ENCODE measurements at regions not wholly inside any gene's neighbourhood (a gene's known extent, or its start where the extent isn't known, plus 50 kb on each side); places are given as distances from the start of the nearest gene placed in this dataset.
A peak's percentile ranks its signal among the peaks of the same experiment; 100 is the strongest.
"Not testable (repeated sequence)": the region's sequence is repeated elsewhere in the genome, so short reads cannot be mapped to it uniquely, and the experiment has no call there.

GRCh38 chr4:140249351-140249750 is 95.4 kb upstream of the MAML3 start:
- DNase-seq (ENCODE audit: low spot score): no peak

GRCh38 chr4:140247237-140247636 is 93.3 kb upstream of the MAML3 start:
- DNase-seq (ENCODE audit: low spot score): no peak

GRCh38 chr4:140246216-140246615 is 92.2 kb upstream of the MAML3 start:
- DNase-seq (ENCODE audit: low spot score): no peak

- DNase-seq (ENCODE audit: low spot score): no peak
Measured at GRCh38 chr4:140244328-140244727, 90.3 kb upstream of the MAML3 start.

GRCh38 chr4:140243278-140243753 is 89.3 kb upstream of the MAML3 start:
- DNase-seq (ENCODE audit: low spot score): no peak

- DNase-seq (ENCODE audit: low spot score): no peak
Measured at GRCh38 chr4:140242357-140243277, 88.6 kb upstream of the MAML3 start.

- no peak for DNase-seq (ENCODE audit: low spot score)
Measured at GRCh38 chr4:140240237-140240636, 86.3 kb upstream of the MAML3 start.

- no peak for DNase-seq (ENCODE audit: low spot score)
Measured at GRCh38 chr4:140239311-140239710, 85.3 kb upstream of the MAML3 start.

GRCh38 chr4:140238351-140239056 is 84.5 kb upstream of the MAML3 start:
- peak; percentile 82 for DNase-seq (ENCODE audit: low spot score)

GRCh38 chr4:140237616-140238350 is 83.8 kb upstream of the MAML3 start:
- DNase-seq (ENCODE audit: low spot score): peak; percentile 87

- DNase-seq (ENCODE audit: low spot score): no peak
Measured at GRCh38 chr4:140236654-140237169, 82.7 kb upstream of the MAML3 start.

GRCh38 chr4:140234697-140235060 is 80.7 kb upstream of the MAML3 start:
- DNase-seq (ENCODE audit: low spot score): no peak

- peak; percentile 62 for DNase-seq (ENCODE audit: low spot score)
Measured at GRCh38 chr4:140233791-140234696, 80.1 kb upstream of the MAML3 start.

GRCh38 chr4:140229881-140230280 is 75.9 kb upstream of the MAML3 start:
- no peak for DNase-seq (ENCODE audit: low spot score)

- no peak for DNase-seq (ENCODE audit: low spot score)
Measured at GRCh38 chr4:140227286-140227685, 73.3 kb upstream of the MAML3 start.

GRCh38 chr4:140223056-140223810 is 69.2 kb upstream of the MAML3 start:
- no peak for DNase-seq (ENCODE audit: low spot score)

GRCh38 chr4:140222171-140222570 is 68.2 kb upstream of the MAML3 start:
- no peak for DNase-seq (ENCODE audit: low spot score)

GRCh38 chr4:140220058-140220457 is 66.1 kb upstream of the MAML3 start:
- no peak for DNase-seq (ENCODE audit: low spot score)

GRCh38 chr4:140219567-140219966 is 65.6 kb upstream of the MAML3 start:
- DNase-seq (ENCODE audit: low spot score): no peak

GRCh38 chr4:140219070-140219469 is 65.1 kb upstream of the MAML3 start:
- not testable (repeated sequence) for DNase-seq (ENCODE audit: low spot score)

All from AG08396 (cell line).